Fibroblast of skin of scalp (primary cell): ENCODE measurements at regions not wholly inside any gene's neighbourhood (a gene's known extent, or its start where the extent isn't known, plus 50 kb on each side); places are given as distances from the start of the nearest gene placed in this dataset.

ENCODE experiments used
- DNase-seq: peaks from one replicate; pipeline ENCODE4 v3.0.0-alpha.2; 2013

DNA sequence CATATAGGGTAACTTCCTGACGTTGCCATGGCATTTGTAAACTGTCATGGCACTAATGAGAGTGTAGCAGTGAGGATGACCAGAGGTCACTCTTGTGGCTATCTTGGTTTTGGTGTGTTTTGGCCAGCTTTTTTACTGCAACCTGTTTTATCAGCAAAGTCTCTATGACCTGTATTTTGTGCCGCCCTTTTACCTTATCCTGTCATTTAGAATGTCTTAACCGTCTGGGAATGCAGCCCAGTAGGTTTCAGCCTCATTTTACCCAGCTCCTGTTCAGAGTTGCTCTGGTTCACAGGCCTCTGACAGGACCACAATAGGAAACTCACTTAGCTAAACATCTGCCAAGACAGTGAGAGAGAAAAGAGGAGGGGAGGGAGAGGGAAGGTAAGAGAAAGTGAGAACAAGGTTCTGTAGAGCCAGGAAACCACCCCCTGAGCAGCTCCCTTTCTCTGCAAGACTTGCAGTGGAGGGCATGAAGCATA lies 64.8 kb upstream of the PLEKHG3 start:
- no peak for DNase-seq

DNA sequence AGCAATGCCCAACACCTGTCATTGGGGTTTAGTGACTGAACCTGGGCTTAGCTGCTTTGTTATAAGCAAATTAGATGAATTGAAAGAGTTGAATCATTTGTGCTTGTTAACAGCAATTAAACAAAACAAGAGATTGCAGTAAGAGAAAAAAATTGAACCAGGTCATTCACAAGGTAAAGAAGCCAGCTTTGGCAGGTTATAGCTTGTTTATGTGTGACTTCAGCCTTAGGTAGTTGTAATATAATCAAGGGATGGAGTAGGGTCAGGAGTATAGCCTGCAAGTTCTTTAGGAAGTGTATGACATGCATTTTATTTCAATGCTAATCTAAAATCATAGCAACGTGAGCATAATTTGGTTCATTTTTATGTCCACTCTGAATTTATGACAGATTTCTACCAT lies 63.4 kb upstream of the PLEKHG3 start:
- no peak for DNase-seq

DNA sequence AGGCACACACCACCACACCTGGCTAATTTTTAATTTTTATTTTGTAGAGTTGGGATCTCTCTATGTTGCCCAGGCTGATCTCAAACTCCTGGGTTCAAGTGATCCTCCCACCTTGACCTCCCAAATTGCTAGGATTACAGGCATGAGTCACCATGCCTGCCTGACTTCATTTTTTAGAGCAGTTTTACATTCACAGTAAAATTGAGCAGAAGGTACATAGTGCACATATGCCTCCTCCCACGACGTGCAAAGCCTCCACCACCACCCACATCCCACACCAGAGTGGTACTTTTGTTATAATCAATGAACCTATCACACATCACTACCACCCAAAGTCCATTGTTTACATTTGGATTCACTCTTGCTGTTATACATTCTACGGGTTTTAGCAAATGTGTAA lies 62.5 kb upstream of the PLEKHG3 start:
- no peak for DNase-seq

DNA sequence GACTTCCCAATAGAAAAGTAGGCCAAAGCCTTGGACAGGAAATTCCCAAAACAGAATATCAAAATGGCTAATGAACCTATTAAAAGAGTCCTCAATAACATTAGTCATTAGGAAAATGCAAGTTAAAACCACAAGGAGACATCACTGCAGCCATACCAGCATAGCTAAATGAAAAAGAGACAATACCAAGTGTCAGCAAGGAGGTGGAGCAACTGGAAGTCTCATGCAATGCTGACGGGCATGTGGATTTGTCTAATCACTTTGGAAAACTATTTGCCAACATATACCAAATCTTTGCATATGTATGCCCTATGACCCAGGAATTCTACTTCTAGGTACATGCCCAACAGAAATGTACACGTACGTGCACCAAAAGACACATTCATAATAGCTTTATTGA lies 60.5 kb upstream of the PLEKHG3 start:
- DNase-seq: no peak

DNA sequence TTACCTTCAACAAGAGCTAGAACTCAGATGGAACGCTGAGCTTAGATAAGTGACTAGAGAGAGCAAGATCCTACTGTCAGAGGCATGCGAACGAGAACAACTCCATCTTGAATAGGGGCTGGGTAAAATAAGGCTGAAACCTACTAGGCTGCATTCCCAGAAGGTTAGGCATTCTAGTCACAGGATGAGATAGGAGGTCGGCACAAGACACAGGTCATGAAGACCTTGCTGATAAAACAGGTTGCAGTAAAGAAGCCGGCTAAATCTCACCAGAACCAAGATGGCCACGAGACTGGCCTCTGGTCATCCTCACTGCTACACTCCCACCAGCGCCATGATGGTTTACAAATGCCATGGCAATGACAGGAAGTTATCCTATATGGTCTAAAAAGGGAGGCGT lies 59.6 kb upstream of the PLEKHG3 start:
- DNase-seq: no peak

DNA sequence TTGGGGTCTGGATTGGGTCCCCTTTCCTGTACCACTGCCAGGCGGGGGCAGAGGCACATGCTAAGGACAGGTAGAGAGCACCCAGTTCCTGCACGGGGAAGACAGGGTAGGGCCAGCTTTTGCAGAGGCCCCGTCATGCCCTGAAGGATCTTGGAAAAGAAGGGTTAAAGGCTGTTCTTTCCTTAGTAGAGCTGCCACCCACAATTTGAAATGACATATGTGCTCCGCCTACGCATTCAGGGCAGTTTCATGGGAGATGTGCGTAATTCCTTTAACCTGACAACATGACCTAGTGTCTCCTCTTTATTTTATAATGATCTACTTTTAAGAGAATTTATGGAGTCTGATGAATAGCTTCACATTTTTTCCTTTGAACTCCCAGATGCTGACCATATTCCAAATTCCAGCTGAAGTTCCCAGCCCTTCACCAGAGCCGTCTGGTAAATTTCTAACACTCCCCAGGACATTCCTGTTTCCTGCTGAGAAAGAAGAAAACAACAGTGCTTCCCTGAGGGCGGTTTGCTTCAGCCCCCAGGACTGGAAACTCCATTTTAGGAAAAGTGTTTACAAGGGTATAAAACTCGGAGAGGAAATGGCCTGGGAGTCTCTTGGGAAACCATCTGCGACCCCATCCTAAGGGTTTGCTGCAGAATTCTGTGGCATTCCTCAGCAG lies 58.9 kb upstream of the PLEKHG3 start:
- peak; percentile 99 for DNase-seq

DNA sequence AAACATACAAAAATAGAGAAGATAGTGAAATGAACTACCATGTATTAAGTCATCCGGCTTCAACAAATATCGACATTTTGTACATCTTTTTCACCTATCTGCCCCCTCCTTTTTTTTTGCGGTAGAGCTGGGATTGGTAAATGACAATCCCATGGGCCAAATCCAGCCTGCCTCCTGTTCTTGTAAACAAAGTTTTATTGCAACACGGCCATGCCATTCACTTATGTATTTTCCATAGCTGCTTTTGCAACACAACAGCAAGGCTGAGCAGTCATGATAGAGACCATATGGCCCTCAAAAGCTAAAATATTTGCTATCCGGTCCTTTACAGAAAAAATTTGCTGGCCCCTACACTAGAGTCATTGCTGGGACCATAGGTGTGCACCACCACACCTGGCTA lies 58.1 kb upstream of the PLEKHG3 start:
- peak; percentile 76 for DNase-seq

DNA sequence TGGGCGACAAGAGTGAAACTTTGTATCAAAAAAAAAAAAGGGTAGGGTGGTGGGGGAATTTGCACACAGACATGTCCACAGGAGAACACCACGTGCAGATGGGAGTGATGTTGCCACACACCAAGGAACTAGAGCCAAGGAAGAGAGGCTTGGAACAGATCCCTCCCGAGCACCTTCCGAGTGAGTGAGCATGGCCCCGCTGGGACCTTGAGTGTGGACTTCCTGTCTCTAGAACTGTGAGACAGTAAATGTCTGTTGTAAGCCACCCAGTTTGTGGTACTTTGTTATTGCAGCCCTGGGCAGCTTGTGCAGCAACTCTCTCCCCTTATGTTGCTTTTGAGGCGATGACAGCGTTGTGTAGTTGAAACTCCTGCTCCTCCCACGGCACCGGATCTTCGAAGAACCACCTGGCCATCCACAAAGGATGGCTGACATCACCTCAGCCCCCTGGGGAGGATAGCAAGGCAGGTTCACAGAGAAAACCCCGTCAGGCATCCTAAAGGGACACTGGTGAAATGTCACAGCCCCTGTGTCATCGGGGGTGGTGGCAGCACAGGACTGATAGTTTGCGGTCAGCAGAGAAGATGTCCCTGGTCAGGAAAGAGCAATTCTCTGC lies 54.7 kb upstream of the PLEKHG3 start:
- peak; percentile 74 for DNase-seq

DNA sequence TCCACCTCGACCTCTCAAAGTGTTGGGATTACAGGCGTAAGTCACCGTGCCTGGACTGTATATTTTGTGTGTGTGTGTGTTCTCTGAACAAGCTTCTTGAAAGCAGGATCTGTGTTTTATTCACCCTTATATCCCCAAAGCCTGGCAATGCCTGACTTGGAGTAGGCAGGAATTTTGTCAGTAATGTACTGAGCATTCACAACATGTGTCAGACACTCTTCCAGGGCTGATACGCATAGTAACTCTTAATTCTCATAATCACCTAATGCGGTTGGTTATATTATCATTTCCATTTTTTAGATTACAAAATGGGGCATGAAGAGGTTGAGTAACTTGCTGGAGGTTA lies 50.4 kb upstream of the PLEKHG3 start:
- no peak for DNase-seq

DNA sequence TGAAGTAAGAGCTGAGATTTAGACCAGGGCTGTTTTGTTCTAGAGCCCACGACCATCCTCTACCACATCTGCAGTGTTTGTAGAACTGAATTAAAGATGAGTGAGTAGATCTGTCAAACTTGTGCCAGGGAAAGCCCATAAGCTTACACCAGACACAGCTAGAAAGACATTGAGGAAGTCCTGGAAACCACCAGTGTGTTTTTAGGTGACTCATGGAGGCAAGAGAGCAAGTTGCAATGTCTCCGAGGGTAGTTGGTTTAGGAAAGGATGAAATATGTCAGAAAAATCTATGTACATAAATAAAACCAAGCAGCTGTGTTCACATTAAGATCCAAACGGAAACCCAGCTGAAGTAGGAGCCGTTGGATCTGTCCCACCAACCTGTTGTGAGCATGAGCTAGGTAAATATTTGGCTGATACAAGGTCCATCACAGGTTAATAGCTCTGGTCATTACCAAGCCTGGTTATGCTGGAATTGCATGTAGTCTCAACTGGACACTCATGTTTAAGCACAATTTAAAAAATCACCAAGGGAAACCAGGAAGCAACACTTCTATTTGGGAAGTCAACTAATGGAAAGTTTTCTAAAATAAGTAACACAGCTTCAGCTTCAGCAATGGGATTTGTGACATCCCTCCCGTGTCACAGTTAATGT lies 49.9 kb upstream of the PLEKHG3 start:
- peak; percentile 92 for DNase-seq
